ENCODE measurements at regions not wholly inside any gene's neighbourhood (a gene's known extent, or its start where the extent isn't known, plus 50 kb on each side); places are given as distances from the start of the nearest gene placed in this dataset.
"Not testable (repeated sequence)": the region's sequence is repeated elsewhere in the genome, so short reads cannot be mapped to it uniquely, and the experiment has no call there.

GRCh38 chr1:233824179-233824578 is 80.3 kb upstream of the SLC35F3 start:
- TF ChIP-seq CTCF (IDR thresholded peaks at IDR 0.05; ENCODE audit: insufficient read depth, low read length); POLR2AphosphoS5 (IDR thresholded peaks at IDR 0.05; ENCODE audit: low read depth): not testable (repeated sequence)
- TF ChIP-seq, protein P1, sequence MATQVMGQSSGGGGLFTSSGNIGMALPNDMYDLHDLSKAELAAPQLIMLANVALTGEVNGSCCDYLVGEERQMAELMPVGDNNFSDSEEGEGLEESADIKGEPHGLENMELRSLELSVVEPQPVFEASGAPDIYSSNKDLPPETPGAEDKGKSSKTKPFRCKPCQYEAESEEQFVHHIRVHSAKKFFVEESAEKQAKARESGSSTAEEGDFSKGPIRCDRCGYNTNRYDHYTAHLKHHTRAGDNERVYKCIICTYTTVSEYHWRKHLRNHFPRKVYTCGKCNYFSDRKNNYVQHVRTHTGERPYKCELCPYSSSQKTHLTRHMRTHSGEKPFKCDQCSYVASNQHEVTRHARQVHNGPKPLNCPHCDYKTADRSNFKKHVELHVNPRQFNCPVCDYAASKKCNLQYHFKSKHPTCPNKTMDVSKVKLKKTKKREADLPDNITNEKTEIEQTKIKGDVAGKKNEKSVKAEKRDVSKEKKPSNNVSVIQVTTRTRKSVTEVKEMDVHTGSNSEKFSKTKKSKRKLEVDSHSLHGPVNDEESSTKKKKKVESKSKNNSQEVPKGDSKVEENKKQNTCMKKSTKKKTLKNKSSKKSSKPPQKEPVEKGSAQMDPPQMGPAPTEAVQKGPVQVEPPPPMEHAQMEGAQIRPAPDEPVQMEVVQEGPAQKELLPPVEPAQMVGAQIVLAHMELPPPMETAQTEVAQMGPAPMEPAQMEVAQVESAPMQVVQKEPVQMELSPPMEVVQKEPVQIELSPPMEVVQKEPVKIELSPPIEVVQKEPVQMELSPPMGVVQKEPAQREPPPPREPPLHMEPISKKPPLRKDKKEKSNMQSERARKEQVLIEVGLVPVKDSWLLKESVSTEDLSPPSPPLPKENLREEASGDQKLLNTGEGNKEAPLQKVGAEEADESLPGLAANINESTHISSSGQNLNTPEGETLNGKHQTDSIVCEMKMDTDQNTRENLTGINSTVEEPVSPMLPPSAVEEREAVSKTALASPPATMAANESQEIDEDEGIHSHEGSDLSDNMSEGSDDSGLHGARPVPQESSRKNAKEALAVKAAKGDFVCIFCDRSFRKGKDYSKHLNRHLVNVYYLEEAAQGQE (IDR thresholded peaks at IDR 0.05; ENCODE audit: insufficient replicate concordance, low read depth) = not testable (repeated sequence)
